ENCODE measurements at regions not wholly inside any gene's neighbourhood (a gene's known extent, or its start where the extent isn't known, plus 50 kb on each side); places are given as distances from the start of the nearest gene placed in this dataset.
A peak's percentile ranks its signal among the peaks of the same experiment; 100 is the strongest.

- H3K4me3 Mint-ChIP-seq, result no peak overlapping the region
Measured at GRCh38 chr12:47385653-47386052, 305.9 kb upstream of the AMIGO2 start.

GRCh38 chr12:47383942-47384341, 304.2 kb upstream of the AMIGO2 start:
- Mint-ChIP-seq H3K4me3 (no peak overlapping the region), H3K27me3 (no peaks in the 10 kb centered on the region), H3K4me1 (peaks cover 45% of the 10 kb centered on the region), H3K36me3 (peaks cover 21% of the 10 kb centered on the region), H3K9me3 (peaks cover 4% of the 10 kb centered on the region), H3K27ac (no peak overlapping the region)
- no peak for DNase-seq
- POLR2A ChIA-PET, result no interaction called here
- ATAC-seq (ENCODE audit: low read depth), result no peak

More at GRCh38 chr12:47385653-47386052, 305.9 kb upstream of the AMIGO2 start:
- peaks cover 17% of the 10 kb centered on the region for H3K36me3 Mint-ChIP-seq
- H3K9me3 Mint-ChIP-seq, result no peaks in the 10 kb centered on the region
- H3K4me1 Mint-ChIP-seq, result peaks cover 43% of the 10 kb centered on the region
- DNase-seq, result no peak
- POLR2A ChIA-PET, result no interaction called here
- no peak overlapping the region for H3K27ac Mint-ChIP-seq
- ATAC-seq (ENCODE audit: low read depth), result no peak
- no peaks in the 10 kb centered on the region for H3K27me3 Mint-ChIP-seq

DNA sequence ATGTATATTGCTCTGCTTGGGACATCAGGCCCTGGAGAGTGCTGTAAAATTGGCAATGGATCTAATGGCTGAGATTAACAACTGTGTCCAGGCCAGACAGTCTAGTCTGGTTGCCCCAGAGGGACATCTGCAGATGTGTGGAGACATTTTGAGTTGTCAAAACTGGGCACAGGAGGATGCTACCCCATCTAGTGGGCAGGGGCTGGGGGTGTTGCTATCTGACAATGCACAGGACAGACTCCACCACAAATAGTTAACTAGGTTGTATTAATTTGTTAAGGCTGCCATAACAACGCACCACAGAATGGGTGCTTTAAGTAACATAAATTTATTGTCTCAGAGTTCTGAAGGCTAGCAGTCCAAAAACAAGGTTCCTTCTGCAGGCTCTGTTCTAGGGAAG, 302.5 kb upstream of the AMIGO2 start:
- peaks cover 42% of the 10 kb centered on the region for H3K4me1 Mint-ChIP-seq
- H3K9me3 Mint-ChIP-seq, result peaks cover 4% of the 10 kb centered on the region
- H3K27me3 Mint-ChIP-seq, result no peaks in the 10 kb centered on the region
- ATAC-seq (ENCODE audit: low read depth) (no peak), DNase-seq (no peak)
- H3K36me3 Mint-ChIP-seq, result peaks cover 15% of the 10 kb centered on the region
- no peak overlapping the region for H3K27ac Mint-ChIP-seq
- POLR2A ChIA-PET, result no interaction called here
- H3K4me3 Mint-ChIP-seq, result no peak overlapping the region

- POLR2A ChIA-PET, result no interaction called here
- Mint-ChIP-seq H3K4me3 (no peak overlapping the region), H3K9me3 (peaks cover 15% of the 10 kb centered on the region), H3K36me3 (peaks cover 27% of the 10 kb centered on the region), H3K27me3 (no peaks in the 10 kb centered on the region), H3K27ac (peak overlapping the region; percentile 54), H3K4me1 (peaks cover 29% of the 10 kb centered on the region)
- DNase-seq (no peak), ATAC-seq (ENCODE audit: low read depth) (no peak)
Measured at GRCh38 chr12:47378907-47379306, 299.1 kb upstream of the AMIGO2 start.

DNA sequence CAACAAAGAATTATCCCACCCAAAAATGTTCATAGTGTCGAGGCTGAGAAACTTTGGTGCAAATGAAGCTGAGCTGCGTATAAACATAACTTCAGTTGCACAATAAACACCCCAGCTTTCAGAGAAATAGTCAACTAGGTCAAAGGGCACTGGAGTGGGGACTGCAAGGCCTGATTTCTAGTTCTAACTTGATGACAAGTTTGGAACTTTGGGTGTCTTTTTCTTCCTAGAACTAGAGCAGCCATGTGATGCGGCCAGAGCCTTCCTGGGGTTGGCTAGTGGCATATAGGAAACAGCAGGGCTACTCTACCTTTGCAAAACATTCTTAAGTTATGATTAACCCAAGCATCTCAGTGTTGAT, 298.4 kb upstream of the AMIGO2 start:
- Mint-ChIP-seq H3K4me3 (no peak overlapping the region), H3K9me3 (peaks cover 15% of the 10 kb centered on the region), H3K36me3 (peaks cover 31% of the 10 kb centered on the region), H3K27me3 (no peaks in the 10 kb centered on the region), H3K27ac (no peak overlapping the region), H3K4me1 (peaks cover 27% of the 10 kb centered on the region)
- no peak for DNase-seq
- POLR2A ChIA-PET, result no interaction called here
- ATAC-seq (ENCODE audit: low read depth), result no peak

DNA sequence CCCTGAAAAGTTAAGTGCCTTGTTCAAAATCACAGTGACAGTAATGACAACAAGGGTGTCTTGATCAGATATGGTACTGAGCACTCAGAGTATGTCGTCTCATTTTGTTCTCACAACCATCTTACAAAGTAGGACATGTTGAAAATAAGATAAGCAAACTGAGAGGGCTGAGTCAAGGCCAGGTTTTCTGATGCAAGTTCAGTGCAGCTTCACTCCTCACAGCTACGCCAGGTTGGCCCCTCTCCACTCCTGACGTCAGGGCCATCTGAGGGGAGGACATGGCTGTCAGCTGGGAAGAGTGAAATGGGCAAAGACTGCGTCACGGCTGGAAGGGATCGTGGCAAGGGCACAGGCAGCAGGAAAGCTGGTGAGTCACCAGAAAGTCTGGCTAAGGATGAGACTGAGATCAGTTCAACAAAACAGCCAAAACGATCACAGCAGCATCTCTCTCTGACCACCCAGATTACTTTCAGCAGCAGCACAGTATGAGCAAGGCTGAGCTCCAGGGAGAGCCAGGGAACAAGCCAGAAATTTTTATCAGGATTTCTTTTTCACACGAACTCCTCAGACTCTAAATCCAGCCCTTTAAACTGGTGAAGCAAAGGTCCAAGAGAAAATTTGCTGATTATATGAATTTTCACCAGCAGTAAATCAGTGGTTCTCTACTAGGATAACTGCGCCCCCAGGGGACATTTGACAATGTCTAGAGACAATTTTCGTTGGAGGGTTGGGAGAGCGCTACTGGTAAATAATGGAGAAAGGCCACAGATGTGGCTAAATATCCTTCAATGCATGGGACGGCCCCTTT, 297.9 kb upstream of the AMIGO2 start:
- H3K27me3 Mint-ChIP-seq, result no peaks in the 10 kb centered on the region
- H3K36me3 Mint-ChIP-seq, result peaks cover 32% of the 10 kb centered on the region
- H3K27ac Mint-ChIP-seq, result no peak overlapping the region
- peaks cover 29% of the 10 kb centered on the region for H3K4me1 Mint-ChIP-seq
- no peak overlapping the region for H3K4me3 Mint-ChIP-seq
- ATAC-seq (ENCODE audit: low read depth) (no peak), DNase-seq (no peak)
- peaks cover 15% of the 10 kb centered on the region for H3K9me3 Mint-ChIP-seq
- POLR2A ChIA-PET, result no interaction called here

DNA sequence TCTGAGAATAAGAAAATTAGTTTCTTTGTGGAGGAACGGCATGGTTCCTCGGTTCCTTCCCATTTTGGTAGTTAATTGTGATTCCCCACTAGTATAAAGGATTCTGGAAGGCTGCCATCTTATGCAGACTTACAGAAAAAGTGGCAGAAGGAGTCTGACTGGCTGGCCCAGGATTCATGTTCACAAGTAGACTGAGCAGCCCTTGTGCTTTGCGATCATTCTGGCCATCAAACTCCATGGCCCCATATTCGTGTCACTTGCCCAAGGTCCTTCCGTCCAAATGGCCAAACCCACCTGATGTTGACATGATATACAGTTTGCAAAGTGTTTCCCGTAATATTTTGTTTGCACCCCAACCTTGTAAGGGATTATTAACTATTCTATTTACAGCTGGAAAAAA, 297.2 kb upstream of the AMIGO2 start:
- peaks cover 33% of the 10 kb centered on the region for H3K36me3 Mint-ChIP-seq
- H3K27me3 Mint-ChIP-seq, result no peaks in the 10 kb centered on the region
- peaks cover 15% of the 10 kb centered on the region for H3K9me3 Mint-ChIP-seq
- POLR2A ChIA-PET, result no interaction called here
- no peak for DNase-seq
- H3K27ac Mint-ChIP-seq, result no peak overlapping the region
- ATAC-seq (ENCODE audit: low read depth), result no peak
- H3K4me1 Mint-ChIP-seq, result peaks cover 29% of the 10 kb centered on the region
- no peak overlapping the region for H3K4me3 Mint-ChIP-seq

- peaks cover 33% of the 10 kb centered on the region for H3K36me3 Mint-ChIP-seq
- no peaks in the 10 kb centered on the region for H3K27me3 Mint-ChIP-seq
- H3K27ac Mint-ChIP-seq, result no peak overlapping the region
- peaks cover 14% of the 10 kb centered on the region for H3K9me3 Mint-ChIP-seq
- peaks cover 19% of the 10 kb centered on the region for H3K4me1 Mint-ChIP-seq
- no peak overlapping the region for H3K4me3 Mint-ChIP-seq
- DNase-seq (no peak), ATAC-seq (ENCODE audit: low read depth) (no peak)
- POLR2A ChIA-PET, result no interaction called here
Measured at GRCh38 chr12:47373554-47374150, 293.9 kb upstream of the AMIGO2 start.

- POLR2A ChIA-PET, result no interaction called here
- peaks cover 11% of the 10 kb centered on the region for H3K4me1 Mint-ChIP-seq
- H3K4me3 Mint-ChIP-seq, result no peak overlapping the region
- no peaks in the 10 kb centered on the region for H3K27me3 Mint-ChIP-seq
- H3K27ac Mint-ChIP-seq, result no peak overlapping the region
- H3K36me3 Mint-ChIP-seq, result peaks cover 32% of the 10 kb centered on the region
- DNase-seq (no peak), ATAC-seq (ENCODE audit: low read depth) (no peak)
- H3K9me3 Mint-ChIP-seq, result peaks cover 9% of the 10 kb centered on the region
Measured at GRCh38 chr12:47370421-47370820, 290.7 kb upstream of the AMIGO2 start.

- no peak for DNase-seq
- ATAC-seq (ENCODE audit: low read depth), result no peak
- H3K4me1 Mint-ChIP-seq, result peaks cover 11% of the 10 kb centered on the region
Measured at GRCh38 chr12:47369085-47369484, 289.3 kb upstream of the AMIGO2 start.

DNA sequence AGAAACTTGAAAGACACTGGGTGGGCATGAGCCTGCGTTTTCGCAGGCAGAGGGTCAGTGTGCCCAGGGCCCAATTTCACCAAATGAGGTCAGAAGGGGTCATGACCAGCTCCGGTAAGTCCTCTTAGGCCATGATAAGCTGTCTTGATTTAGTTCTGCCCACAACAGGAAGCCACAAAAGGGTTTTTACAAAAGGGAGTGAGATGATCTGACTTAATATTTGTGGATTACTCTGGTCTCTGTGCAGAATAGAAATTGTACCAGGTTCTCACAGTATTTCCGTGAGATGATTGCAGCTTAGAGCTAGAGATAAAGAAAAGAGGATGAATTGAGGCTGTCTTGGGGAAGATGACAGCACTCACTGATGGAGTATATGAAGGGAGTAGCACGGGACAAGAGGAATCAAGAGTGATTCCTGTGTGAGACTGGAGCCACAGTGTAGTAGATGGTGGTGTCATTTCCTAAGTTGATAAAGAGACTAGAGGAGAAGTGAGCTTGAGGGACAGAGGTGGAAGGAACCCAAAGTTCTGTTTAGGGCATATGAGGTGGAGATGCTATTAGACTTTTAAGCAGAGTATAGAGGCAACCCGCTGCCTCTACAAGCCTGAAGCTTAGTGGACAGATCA, 288.3 kb upstream of the AMIGO2 start:
- Mint-ChIP-seq H3K9me3 (peaks cover 2% of the 10 kb centered on the region), H3K4me3 (no peak overlapping the region), H3K27ac (no peak overlapping the region), H3K27me3 (no peaks in the 10 kb centered on the region), H3K4me1 (peaks cover 9% of the 10 kb centered on the region), H3K36me3 (peaks cover 13% of the 10 kb centered on the region)
- peak; percentile 7 for ATAC-seq (ENCODE audit: low read depth)
- POLR2A ChIA-PET, result interaction anchor here (0.6 to 2.0 kb wide), 8 partner anchors 12 to 149 kb away, joined by 3 to 6 read pairs (median 4); no protein-coding TSS in a partner anchor
- no peak for DNase-seq

More at GRCh38 chr12:47369085-47369484, 289.3 kb upstream of the AMIGO2 start:
- H3K27me3 Mint-ChIP-seq, result no peaks in the 10 kb centered on the region
- POLR2A ChIA-PET, result interaction anchor here (0.7 to 2.0 kb wide), 6 partner anchors 22 to 150 kb away, joined by 3 to 6 read pairs (median 4); no protein-coding TSS in a partner anchor
- H3K36me3 Mint-ChIP-seq, result peaks cover 20% of the 10 kb centered on the region
- peaks cover 3% of the 10 kb centered on the region for H3K9me3 Mint-ChIP-seq
- H3K4me3 Mint-ChIP-seq, result no peak overlapping the region
- no peak overlapping the region for H3K27ac Mint-ChIP-seq

GRCh38 chr12:47366579-47366978, 286.8 kb upstream of the AMIGO2 start:
- DNase-seq (no peak), ATAC-seq (ENCODE audit: low read depth) (no peak)
- POLR2A ChIA-PET, result no interaction called here
- Mint-ChIP-seq H3K36me3 (peaks cover 8% of the 10 kb centered on the region), H3K4me3 (no peak overlapping the region), H3K27ac (no peak overlapping the region), H3K9me3 (peaks cover 2% of the 10 kb centered on the region), H3K4me1 (peaks cover 14% of the 10 kb centered on the region), H3K27me3 (no peaks in the 10 kb centered on the region)

- no peak overlapping the region for H3K4me3 Mint-ChIP-seq
- ATAC-seq (ENCODE audit: low read depth), result no peak
- H3K27ac Mint-ChIP-seq, result no peak overlapping the region
- no peak for DNase-seq
- POLR2A ChIA-PET, result no interaction called here
- peaks cover 2% of the 10 kb centered on the region for H3K9me3 Mint-ChIP-seq
- H3K4me1 Mint-ChIP-seq, result peaks cover 17% of the 10 kb centered on the region
- H3K27me3 Mint-ChIP-seq, result no peaks in the 10 kb centered on the region
- H3K36me3 Mint-ChIP-seq, result peaks cover 7% of the 10 kb centered on the region
Measured at GRCh38 chr12:47366157-47366556, 286.4 kb upstream of the AMIGO2 start.

Measured in activated naive CD8-positive, alpha-beta T cell treated with anti-CD3 and anti-CD28 coated beads, Interleukin-2, amount 10 ng/mL, durations not matched to agents 7 days and 5 days (primary cell).